GM12872 (cell line): ENCODE measurements at regions not wholly inside any gene's neighbourhood (a gene's known extent, or its start where the extent isn't known, plus 50 kb on each side); places are given as distances from the start of the nearest gene placed in this dataset.

Source experiments
- CTCF ChIP-seq: IDR thresholded peaks from 3 replicates; pipeline ENCODE4 v1.5.1; 2011; ENCODE audit warnings: low read depth, mild to moderate bottlenecking, low read length, moderate library complexity; ENCODE audit not compliant: insufficient read depth

GRCh38 chr9:96183751-96184150 lies 118.2 kb downstream of the HSD17B3 start:
- no peak for TF ChIP-seq CTCF

- TF ChIP-seq CTCF = no peak
Measured at GRCh38 chr9:96178153-96178552, 123.8 kb downstream of the HSD17B3 start.

- no peak for TF ChIP-seq CTCF
Measured at GRCh38 chr9:96177719-96178028, 124.3 kb downstream of the HSD17B3 start.

GRCh38 chr9:96177005-96177718 lies 124.8 kb downstream of the HSD17B3 start:
- no peak for TF ChIP-seq CTCF

GRCh38 chr9:96175796-96176195 lies 126.2 kb downstream of the HSD17B3 start:
- TF ChIP-seq CTCF = no peak

GRCh38 chr9:96175001-96175400 lies 127.0 kb downstream of the HSD17B3 start:
- no peak for TF ChIP-seq CTCF

- TF ChIP-seq CTCF = no peak
Measured at GRCh38 chr9:96174371-96174770, 127.6 kb downstream of the HSD17B3 start.
